ENCODE measurements at regions not wholly inside any gene's neighbourhood (a gene's known extent, or its start where the extent isn't known, plus 50 kb on each side); places are given as distances from the start of the nearest gene placed in this dataset.
"Not testable (repeated sequence)": the region's sequence is repeated elsewhere in the genome, so short reads cannot be mapped to it uniquely, and the experiment has no call there.

DNA sequence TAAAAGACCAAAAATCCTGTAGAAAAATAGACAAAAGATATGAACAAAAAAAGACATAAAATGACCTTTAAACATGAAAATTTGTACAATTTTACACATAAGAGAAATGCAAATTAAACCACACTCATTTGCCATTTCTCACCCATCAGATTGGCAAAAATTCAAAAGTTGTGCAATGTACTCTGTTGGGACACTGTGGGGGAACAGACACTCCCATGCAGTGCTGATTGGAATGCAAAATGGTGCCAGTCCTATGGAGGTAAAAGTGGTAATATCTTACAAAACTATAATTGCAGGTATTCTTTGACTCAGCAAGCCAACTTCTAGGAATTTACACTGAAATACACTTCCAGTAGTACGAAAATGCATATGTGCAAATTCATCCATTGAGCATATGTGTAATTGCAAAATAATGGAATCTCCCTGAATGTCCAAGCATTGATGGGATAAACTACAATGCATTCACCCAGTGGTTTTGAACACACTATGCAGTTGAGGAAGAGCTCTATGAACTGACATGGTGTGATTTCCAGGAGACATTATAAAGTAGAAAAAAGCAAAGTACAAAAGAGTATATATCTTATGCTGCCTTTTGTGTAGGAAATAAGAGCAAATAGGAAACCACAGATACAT lies 201.8 kb upstream of the ZNF521 start:
- DNase-seq: no peak

DNA sequence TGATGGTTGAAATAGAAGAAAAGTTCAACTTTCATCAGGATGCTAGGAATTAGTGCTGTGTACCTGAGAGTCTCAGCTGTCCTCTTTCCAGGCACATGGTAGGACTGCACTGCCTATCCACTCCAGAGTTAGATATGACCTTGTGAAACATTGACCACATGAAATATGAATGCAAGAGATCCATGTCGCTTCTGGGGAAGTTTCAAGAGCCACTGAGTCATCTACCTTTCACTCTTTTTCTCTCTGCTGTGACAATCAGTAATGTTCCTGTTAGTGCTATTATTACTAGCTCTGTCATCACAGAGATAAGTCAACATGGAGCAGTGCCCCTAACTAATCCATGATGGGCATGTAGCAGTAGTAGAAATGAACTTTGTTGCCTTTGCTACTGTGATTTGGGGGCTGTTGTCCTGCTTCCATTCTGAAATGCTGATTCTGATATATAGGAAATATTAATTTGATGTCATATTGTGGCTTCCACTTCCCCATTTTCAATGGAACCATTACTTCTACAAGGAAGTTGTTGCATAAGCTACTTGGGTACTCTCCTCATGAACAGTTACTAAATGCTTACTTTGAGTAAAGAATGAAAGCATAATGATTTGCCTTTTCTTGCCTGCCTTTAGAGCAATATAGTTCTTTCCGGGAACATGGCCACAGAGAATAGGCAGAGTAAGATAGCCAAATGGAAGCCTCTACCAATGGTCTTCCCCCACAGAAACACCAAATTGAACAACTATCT lies 192.8 kb upstream of the ZNF521 start:
- DNase-seq: no peak

DNA sequence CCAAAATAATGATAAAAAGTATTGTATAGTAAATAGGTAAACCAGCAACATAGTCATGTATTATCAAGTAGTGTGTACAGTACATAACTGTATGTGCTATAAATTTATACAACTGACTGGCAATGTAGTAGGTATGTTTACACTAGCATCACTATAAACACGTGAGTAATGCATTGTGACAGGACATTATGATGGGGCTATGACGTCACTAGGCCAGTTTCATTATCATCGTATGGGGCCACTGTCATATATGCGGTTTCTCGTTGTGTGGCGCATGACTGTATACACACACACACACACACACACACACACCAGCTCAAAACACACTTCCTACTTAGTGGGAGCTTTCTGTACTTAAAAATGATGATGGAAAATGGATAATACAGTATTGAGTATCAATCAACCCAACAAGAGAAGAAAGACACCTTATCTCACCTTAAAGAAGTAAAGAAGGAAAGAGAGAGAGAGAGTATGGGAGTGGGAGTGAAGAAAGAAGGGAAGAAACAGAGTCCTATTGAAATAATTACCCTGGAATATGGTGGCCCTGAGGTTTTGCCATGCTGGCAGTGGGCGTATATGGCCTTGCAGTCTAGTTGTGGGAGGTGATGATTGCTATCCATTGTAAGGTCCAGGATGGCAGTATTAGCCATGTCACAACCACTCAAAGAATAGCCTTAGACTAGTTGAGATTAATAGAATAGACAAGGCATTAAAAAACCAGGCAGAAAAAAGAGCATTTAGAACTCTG lies 186.4 kb upstream of the ZNF521 start:
- no peak for DNase-seq

DNA sequence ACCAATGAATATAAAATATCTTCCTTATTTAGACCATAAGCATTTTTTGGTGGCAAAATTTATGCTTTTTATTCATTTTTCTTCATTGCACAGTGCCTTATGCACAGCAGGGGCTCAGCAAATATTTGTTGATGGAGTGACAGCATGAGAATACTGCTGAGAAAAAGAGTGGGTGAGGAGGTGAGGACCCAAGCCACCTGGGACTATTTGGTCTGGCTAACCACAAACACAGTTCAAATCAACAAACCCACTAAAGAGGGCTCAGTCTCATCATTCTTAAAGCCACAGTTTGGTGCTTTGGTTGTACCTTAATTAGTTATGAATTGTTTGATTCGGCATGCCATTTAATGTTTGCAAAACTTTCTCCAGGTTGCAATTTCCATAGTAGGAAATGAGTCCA lies 183.5 kb upstream of the ZNF521 start:
- no peak for DNase-seq

DNA sequence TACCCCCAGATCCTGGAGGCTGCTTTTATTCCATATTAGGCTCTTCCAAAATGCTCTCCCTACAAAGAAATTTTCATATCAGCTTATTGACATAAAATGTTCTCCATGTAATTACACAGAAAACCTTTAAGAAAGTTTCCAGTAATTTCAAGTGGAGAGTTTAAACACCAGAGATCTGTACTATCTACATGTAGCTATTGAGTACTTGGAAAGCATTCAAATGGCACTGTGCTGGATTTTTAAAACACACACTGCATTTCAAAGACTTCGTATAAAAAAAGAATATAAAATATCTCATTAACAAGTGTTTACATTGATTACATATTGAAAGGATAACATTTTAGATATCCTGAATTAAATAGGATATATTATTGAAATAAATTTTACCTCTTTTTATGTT lies 182.4 kb upstream of the ZNF521 start:
- DNase-seq: no peak

DNA sequence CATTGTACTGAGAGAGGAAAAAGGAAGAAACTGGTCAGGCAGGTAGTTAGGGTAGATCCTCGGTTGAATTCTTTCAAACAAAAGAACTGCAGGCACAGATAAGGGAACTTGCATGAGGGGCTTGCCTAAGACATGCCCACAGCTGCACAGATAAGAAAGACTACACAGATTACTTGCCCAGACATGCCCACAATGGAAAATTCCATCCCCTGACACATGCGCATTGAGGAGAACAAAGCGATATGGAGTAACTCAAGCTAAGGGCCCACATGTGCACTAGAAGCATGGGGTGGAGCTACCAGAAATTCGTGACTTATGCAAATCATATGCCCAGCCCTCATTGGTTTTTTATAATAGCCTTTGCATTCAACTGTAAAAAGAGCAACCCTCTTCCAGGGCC lies 181.3 kb upstream of the ZNF521 start:
- no peak for DNase-seq

DNA sequence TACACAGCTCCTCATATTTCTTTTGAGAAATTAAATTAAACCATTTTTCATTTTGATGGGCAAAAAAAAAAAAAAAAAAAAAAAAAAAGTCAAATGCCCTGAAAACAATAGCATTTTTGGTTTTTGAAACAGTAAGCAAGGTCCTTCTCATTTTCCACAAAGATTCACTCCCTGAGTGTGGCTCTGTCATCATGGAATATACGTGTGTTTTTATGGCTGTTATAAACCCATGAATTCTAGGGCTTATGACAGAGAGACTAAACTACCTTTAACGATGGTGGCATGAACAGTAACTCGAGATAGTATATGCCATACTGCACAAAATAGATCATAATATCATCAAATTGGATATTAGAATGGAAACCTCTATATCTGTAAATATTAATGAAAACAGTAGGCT lies 179.2 kb upstream of the ZNF521 start:
- DNase-seq: no peak

DNA sequence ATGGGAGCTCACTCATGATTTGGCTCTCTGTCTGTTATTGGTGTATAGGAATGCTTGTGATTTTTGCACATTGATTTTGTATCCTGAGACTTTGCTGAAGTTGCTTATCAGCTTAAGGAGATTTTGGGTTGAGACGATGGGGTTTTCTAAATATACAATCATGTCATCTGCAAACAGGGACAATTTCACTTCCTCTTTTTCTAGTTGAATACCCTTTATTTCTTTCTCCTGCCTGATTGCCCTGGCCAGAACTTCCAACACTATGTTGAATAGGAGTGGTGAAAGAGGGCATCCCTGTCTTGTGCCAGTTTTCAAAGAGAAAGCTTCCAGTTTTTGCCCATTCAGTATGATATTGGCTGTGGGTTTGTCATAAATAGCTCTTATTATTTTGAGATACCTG lies 173.8 kb upstream of the ZNF521 start:
- not testable (repeated sequence) for DNase-seq

DNA sequence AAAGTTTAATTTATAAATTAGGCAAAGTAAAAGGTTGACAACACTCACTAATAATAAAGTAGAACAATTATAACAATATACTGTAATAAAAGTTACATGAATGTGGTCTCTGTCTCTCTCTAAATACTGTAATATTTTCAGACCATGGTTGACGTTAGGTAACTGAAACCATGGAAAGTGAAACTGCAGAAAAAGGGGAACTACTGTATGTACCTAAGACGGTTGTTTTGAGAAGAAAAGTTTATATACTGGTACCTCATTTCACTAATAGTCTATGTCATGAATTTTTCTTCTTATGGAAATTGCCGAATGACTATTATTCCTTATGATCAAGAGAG lies 166.7 kb upstream of the ZNF521 start:
- DNase-seq: no peak

DNA sequence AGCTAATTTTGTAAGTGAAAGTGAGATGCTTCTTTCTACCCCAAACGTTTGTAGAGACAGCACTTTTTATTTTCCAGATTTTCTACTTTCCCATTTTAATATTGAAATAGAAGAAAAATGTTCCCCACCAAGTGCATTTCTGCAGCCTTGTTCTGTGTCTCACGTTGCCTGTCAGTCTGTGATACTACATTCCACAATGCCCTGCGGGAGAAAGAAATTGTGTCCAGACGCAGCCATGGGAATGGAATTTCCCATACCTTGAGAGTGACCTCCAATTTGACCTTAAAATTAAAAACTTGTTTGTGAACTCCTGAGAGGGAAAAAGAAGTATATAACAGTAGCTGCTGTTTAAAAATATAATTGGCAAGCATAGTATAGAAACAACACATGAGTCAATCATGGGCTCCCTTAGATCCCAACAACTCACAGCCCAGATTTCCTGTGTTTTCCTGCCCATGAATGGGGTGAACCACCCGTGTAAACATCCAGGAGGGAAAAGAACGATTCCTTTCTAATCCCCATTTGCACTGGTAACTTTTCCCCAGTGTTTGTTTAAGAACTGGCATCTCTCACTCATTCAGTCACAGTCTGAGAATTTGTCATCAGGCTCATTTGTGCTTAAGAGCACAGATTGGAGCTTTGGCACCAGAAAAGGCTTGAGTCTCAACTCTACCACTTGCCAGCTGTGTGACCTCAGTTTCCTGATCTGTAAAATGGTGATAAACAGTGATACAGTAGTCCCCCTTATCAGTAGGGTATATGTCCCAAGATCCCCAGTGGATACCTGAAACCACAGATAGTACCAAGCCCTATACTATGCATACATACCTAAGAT lies 166.1 kb upstream of the ZNF521 start:
- DNase-seq: no peak

DNA sequence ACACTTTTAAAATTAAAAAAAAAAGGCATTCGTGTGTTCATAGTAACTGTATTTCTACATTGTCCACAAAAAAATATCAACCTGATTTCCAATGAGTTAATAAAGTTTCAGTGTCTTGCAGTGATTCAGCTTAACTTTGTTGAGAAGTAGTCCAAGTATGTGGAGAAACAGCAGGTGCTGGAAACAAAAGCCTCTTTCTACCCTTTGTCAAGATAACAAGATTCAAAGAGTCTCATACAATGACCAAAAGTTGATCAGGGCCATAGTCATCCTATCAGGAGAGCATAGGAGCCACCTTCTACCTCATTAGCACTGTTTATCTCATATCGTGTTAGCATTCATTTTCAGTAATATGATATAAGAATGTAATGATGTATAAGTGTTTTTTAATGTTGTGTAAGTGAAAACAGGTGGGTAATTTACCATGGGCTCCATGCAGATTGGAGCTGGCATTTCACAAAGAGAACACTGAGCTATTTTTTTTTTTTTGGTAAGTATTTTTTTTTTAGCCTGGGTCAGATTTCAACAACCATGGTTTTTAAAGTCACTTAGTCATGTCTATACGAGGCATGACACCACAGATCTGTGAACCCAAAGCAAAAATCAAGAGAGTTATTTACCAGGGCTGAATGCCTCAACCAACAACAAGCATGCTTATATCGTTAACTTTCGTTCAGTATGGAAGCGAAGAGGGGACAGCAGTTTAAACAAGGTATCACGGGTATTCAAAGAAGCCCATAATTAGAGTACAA lies 165.0 kb upstream of the ZNF521 start:
- no peak for DNase-seq

DNA sequence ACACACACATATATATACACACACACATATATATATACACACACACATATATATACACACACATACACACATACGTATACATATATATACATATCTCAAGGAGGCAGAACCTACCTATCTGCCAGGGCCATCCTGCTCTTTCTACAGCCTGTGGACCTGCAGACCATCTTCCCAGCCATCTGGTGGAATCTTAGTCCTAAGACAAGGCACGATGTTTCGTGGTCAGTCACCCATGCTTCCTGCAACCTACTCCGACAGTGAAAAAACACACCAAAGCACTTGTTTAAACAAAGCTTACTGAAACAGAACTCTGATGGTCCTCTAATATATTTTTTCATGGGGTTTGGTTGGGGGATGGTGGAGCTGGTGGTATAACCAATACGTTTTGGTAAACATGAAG lies 164.2 kb upstream of the ZNF521 start:
- DNase-seq: no peak

DNA sequence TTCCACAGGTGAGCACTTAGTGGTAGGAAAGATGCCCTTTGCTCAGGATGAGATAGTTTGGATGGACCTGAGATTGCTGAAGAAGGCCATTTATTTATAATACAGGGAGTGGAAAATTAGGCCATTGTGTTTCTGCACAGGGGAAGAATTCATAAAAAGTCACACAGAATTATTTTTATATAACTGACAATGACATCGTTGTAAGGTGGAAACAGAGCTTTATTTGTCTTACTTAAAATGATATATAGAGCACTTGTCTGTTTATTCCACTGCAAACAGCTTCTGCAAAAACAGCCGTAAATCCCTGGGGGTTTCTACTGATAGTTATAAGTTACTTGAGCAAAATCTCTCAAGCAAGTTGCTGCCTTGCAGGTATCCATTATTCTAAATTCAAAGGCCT lies 158.1 kb upstream of the ZNF521 start:
- DNase-seq: no peak

DNA sequence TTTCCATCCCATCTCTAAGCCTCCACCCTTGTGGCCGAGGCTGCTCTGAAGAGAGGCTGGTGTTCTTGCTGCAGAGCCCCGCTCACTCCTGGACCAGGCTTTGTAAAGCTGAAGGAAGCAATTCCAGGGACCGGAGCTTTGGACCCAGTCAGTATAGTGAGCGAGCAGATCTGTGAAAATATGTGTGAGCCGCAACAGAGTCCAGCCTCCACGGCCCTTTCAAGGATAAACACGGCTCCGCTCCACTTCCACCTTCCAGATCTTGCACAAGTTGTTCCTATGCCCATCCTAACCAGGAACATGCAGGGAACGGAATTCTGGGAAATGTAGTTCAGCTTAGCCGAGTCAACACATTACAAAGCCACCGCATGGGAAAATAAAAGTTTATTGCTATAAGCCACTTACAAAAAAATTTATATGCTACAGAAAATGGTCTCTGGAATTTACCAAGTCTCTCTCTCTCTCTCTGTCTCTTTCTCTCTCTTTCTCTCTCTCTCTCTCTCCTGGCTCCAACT lies 151.7 kb upstream of the ZNF521 start:
- peak; percentile 82 for DNase-seq

DNA sequence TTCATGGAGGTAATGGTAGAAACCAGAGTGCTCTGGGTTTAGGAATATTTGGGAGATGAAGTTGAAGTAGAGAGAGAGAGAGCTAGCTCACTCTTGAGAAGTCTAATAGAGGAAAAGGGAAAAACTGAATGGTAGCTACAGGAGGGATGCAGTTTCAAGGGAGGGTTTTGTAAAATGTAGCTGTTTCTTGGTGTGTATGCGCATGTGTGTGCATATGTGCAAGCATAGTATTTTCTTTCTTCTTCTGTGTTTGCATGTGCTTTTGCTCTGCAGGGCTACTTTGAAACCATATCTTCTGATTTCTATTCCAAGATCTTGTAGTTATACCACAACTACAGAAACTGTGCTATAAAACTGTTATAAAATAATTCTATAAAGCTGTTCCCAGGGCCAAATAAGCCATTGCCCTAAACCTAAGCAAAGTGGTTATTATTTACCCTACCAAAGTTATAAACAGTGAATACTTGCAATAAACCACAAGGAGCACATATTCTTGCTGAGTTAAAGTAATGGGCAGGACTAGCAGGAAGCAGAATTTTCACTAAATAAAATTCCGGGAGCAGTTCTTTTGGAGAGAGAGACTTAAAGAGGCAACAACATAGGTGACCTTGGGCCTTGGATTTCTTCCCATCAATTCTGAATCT lies 145.3 kb upstream of the ZNF521 start:
- no peak for DNase-seq

DNA sequence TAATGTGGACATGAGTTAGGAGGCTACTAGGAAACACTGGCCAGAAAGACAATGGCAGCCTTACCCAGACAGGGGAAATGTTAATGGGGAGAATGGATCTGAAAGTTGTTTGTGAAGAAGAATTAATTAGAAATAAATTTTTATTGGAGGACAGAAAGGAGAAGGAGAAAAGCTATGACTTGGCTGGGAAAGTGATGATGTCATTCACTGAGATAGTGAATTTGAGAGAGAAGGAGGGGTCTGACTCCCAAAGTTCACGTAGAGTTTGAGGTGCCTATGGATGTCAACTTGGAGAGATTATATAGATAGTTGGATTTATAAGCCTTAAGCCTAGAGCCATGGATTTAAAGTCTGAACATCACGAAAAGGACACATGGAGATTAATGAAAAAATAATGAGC lies 144.6 kb upstream of the ZNF521 start:
- DNase-seq: no peak

DNA sequence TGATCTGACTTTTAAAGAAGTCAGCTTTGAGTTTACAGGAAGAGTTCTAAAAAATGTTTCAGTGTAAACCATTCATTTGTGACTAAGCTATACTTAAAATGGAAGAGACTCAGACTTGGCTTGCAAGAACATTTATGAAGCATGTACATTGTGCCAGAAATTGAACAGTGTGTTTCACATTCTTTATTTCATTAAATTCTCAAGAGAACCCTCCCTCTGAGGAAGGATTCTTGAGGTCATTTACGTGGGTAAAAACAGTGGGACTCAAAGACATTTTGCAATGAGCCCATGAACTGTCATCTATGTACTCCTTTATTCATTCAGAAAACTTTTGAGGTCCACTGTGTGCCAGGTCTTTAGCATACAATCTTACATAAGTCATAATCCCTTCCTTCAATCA lies 143.6 kb upstream of the ZNF521 start:
- DNase-seq: no peak

DNA sequence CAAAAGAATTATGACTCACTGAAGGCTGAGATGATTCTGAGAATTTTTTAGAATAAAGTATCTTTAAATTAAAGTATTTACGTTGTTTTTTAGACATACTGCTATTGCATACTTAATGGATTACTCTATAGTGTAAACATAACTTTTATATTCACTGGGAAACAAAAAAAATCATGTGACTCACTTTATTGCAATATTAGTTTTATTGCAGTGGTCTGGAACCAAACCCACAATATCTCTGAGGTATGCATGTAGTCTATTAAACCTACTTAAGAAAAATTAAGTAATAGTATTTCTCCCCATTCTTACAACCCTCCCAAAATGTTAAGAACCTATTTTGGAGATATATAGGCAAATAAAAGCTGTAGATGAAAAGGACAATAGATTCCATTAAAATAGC lies 142.9 kb upstream of the ZNF521 start:
- DNase-seq: no peak

DNA sequence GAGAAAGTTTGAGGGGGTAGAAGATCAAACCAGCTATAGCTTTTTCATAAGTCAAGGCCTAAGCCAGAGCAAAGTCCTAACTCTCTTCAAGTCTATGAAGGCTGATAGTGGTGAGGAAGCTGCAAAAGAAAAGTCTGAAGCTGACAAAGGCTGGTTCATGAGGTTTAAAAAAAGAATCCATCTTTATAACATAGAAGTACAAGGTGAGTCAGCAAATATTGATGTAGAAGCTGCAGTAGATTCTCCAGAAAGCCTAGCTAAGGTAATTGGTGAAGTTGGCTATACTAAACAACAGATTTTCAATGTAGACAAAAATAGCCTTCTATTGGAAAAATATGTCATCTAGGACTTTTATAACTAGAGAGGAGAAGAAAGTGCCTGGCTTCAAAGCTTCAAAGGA lies 141.4 kb upstream of the ZNF521 start:
- no peak for DNase-seq

DNA sequence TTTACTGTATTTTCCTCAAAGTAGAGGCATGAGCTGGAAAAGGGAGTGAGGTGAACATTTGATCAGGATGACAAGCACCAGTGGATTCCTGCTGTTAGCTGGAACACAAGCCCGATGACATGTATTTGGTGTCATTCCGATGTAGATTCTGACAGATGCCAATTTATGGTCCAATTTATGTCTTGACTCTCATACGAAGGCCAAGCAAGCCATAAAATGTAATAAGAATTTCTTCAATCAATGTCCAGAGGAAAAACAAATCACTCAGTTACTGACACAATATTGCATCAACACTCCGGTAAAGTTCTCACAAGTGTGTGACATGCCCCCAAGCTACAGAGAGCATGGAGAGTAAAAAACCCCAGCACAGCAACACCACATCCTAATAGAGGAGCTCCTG lies 138.3 kb upstream of the ZNF521 start:
- DNase-seq: no peak

DNA sequence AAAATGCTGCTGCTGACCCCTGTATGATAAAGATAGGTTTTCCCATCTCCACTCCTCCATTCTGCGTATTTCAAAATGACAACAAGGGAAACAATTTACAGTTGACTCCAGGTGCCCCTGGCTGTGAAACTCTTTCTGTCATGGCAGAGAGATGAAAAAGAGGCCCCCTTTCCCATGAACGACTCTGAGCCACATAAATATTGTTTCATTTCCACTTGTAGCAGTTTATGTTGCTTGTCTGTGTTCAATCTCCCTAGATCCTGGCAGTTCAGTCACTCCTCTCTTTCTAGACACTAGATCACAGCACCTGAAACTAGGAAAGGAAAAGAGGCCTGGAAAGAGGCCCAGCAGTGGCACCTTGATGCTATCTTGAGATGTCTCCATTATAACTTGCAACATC lies 121.0 kb upstream of the ZNF521 start:
- DNase-seq: no peak
